PC-9 (cell line): ENCODE measurements at regions not wholly inside any gene's neighbourhood (a gene's known extent, or its start where the extent isn't known, plus 50 kb on each side); places are given as distances from the start of the nearest gene placed in this dataset.

Experiments used
- EZH2 ChIP-seq: fragments of 200-600 bp; sonication (generic); IDR thresholded peaks from 2 replicates; pipeline ENCODE4 v1.8.0; 2017; ENCODE audit warnings: antibody characterized with exemption, low read depth
- TF ChIP-seq, protein P1 (sequence below): fragments of 200-600 bp; sonication (generic); conservative IDR thresholded peaks from 2 replicates; pipeline ENCODE4 v1.6.1; 2017; ENCODE audit warnings: mixed run types, antibody characterized with exemption, mild to moderate bottlenecking, moderate library complexity

GRCh38 chr16:54867302-54867832 is 63.3 kb upstream of the IRX5 start:
- TF ChIP-seq, protein P1, sequence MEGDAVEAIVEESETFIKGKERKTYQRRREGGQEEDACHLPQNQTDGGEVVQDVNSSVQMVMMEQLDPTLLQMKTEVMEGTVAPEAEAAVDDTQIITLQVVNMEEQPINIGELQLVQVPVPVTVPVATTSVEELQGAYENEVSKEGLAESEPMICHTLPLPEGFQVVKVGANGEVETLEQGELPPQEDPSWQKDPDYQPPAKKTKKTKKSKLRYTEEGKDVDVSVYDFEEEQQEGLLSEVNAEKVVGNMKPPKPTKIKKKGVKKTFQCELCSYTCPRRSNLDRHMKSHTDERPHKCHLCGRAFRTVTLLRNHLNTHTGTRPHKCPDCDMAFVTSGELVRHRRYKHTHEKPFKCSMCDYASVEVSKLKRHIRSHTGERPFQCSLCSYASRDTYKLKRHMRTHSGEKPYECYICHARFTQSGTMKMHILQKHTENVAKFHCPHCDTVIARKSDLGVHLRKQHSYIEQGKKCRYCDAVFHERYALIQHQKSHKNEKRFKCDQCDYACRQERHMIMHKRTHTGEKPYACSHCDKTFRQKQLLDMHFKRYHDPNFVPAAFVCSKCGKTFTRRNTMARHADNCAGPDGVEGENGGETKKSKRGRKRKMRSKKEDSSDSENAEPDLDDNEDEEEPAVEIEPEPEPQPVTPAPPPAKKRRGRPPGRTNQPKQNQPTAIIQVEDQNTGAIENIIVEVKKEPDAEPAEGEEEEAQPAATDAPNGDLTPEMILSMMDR: no peak
- TF ChIP-seq EZH2: no peak
